GM18873 (cell line): ENCODE measurements at regions not wholly inside any gene's neighbourhood (a gene's known extent, or its start where the extent isn't known, plus 50 kb on each side); places are given as distances from the start of the nearest gene placed in this dataset.

ENCODE experiments used
- ATAC-seq: cut with Tn5 transposase; IDR thresholded peaks from one replicate; pipeline ENCODE4 v1.9.1; 2021; ENCODE audit warnings: mild to moderate bottlenecking, moderate library complexity, moderate number of reproducible peaks; ENCODE audit not compliant: unreplicated experiment, low FRiP score

- no peak for ATAC-seq
These were observed 241.8 kb downstream of the WNT5A start for GRCh38 chr3:55245351-55245750.

GRCh38 chr3:55244247-55244646, 242.9 kb downstream of the WNT5A start:
- no peak for ATAC-seq

GRCh38 chr3:55243678-55244077, 243.4 kb downstream of the WNT5A start:
- no peak for ATAC-seq

GRCh38 chr3:55242921-55243320, 244.2 kb downstream of the WNT5A start:
- no peak for ATAC-seq

- ATAC-seq = no peak
These were observed 246.0 kb downstream of the WNT5A start for GRCh38 chr3:55241098-55241497.

GRCh38 chr3:55235416-55235815, 251.7 kb downstream of the WNT5A start:
- ATAC-seq = no peak

- ATAC-seq = no peak
These were observed 260.4 kb downstream of the WNT5A start for GRCh38 chr3:55226696-55227095.

- no peak for ATAC-seq
These were observed 268.5 kb downstream of the WNT5A start for GRCh38 chr3:55218577-55218976.

- no peak for ATAC-seq
These were observed 279.4 kb downstream of the WNT5A start for GRCh38 chr3:55207744-55208143.

GRCh38 chr3:55205990-55206389, 278.1 kb upstream of the LRTM1 start:
- no peak for ATAC-seq

- ATAC-seq = no peak
These were observed 276.6 kb upstream of the LRTM1 start for GRCh38 chr3:55204417-55204816.

GRCh38 chr3:55203546-55203945, 275.7 kb upstream of the LRTM1 start:
- ATAC-seq = no peak

- ATAC-seq = no peak
These were observed 275.1 kb upstream of the LRTM1 start for GRCh38 chr3:55203006-55203405.

- no peak for ATAC-seq
These were observed 274.5 kb upstream of the LRTM1 start for GRCh38 chr3:55202326-55202725.

- no peak for ATAC-seq
These were observed 273.9 kb upstream of the LRTM1 start for GRCh38 chr3:55201779-55202178.

GRCh38 chr3:55200906-55201305, 273.0 kb upstream of the LRTM1 start:
- ATAC-seq = no peak

GRCh38 chr3:55198554-55198953, 270.7 kb upstream of the LRTM1 start:
- ATAC-seq = no peak

GRCh38 chr3:55197021-55197420, 269.2 kb upstream of the LRTM1 start:
- no peak for ATAC-seq

GRCh38 chr3:55196495-55196894, 268.6 kb upstream of the LRTM1 start:
- ATAC-seq = no peak

GRCh38 chr3:55194376-55194775, 266.5 kb upstream of the LRTM1 start:
- no peak for ATAC-seq

GRCh38 chr3:55191911-55192775, 264.3 kb upstream of the LRTM1 start:
- ATAC-seq = no peak

GRCh38 chr3:55190331-55190730, 262.5 kb upstream of the LRTM1 start:
- ATAC-seq = no peak
